ENCODE measurements at regions not wholly inside any gene's neighbourhood (a gene's known extent, or its start where the extent isn't known, plus 50 kb on each side); places are given as distances from the start of the nearest gene placed in this dataset.

GRCh38 chr9:17928228-17928627 is 349.4 kb downstream of the SH3GL2 start:
- FAIRE-seq (no peak), ATAC-seq (peak; percentile 17; the same call in 2 of the 3 replicates), DNase-seq (ENCODE audit: low read depth, low spot score) (no peak)
- 22% methylated on average over 1 of the region's 1 CpG for WGBS (ENCODE audit: insufficient coverage, insufficient replicate concordance, low lambda C conversion rate, missing lambda C conversion rate)
- RAD21 ChIA-PET (ENCODE audit: unreplicated experiment): no interaction called here
- H3K36me3 ChIP-seq (ENCODE audit: control insufficient read depth in 2 of 2, insufficient read depth in 2 of 2, low read length in 1 of 2): no peaks in the 10 kb centered on the region
- TF ChIP-seq CHD1 (IDR thresholded peaks at IDR 0.05; ENCODE audit: low read depth, low read length) (no peak), SIN3A (IDR thresholded peaks at IDR 0.05; ENCODE audit: low read depth, low read length) (no peak), PML (IDR thresholded peaks at IDR 0.05; ENCODE audit: low read length) (no peak), KLF5 (IDR thresholded peaks at IDR 0.05; ENCODE audit: partially characterized antibody) (no peak), BMI1 (IDR thresholded peaks at IDR 0.05; ENCODE audit: borderline replicate concordance) (no peak), EP300 (IDR thresholded peaks at IDR 0.05; ENCODE audit: borderline replicate concordance in 1 of 2, control insufficient read depth in 1 of 2, low read depth in 2 of 2, low read length in 2 of 2) (no peak), CEBPB (IDR thresholded peaks at IDR 0.05; ENCODE audit: borderline replicate concordance in 1 of 2, low read depth in 2 of 2, low read length in 2 of 2) (no peak), BRCA1 (IDR thresholded peaks at IDR 0.05; ENCODE audit: low read depth, low read length) (no peak), HDAC2 (IDR thresholded peaks at IDR 0.05) (no peak), HDGF (IDR thresholded peaks at IDR 0.05) (no peak), ZSCAN29 (IDR thresholded peaks at IDR 0.05) (no peak), NFXL1 (IDR thresholded peaks at IDR 0.05; ENCODE audit: borderline replicate concordance) (no peak)
- TF ChIP-seq, protein P1, sequence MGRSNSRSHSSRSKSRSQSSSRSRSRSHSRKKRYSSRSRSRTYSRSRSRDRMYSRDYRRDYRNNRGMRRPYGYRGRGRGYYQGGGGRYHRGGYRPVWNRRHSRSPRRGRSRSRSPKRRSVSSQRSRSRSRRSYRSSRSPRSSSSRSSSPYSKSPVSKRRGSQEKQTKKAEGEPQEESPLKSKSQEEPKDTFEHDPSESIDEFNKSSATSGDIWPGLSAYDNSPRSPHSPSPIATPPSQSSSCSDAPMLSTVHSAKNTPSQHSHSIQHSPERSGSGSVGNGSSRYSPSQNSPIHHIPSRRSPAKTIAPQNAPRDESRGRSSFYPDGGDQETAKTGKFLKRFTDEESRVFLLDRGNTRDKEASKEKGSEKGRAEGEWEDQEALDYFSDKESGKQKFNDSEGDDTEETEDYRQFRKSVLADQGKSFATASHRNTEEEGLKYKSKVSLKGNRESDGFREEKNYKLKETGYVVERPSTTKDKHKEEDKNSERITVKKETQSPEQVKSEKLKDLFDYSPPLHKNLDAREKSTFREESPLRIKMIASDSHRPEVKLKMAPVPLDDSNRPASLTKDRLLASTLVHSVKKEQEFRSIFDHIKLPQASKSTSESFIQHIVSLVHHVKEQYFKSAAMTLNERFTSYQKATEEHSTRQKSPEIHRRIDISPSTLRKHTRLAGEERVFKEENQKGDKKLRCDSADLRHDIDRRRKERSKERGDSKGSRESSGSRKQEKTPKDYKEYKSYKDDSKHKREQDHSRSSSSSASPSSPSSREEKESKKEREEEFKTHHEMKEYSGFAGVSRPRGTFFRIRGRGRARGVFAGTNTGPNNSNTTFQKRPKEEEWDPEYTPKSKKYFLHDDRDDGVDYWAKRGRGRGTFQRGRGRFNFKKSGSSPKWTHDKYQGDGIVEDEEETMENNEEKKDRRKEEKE (IDR thresholded peaks at IDR 0.05): no peak
- TF ChIP-seq, protein P2, sequence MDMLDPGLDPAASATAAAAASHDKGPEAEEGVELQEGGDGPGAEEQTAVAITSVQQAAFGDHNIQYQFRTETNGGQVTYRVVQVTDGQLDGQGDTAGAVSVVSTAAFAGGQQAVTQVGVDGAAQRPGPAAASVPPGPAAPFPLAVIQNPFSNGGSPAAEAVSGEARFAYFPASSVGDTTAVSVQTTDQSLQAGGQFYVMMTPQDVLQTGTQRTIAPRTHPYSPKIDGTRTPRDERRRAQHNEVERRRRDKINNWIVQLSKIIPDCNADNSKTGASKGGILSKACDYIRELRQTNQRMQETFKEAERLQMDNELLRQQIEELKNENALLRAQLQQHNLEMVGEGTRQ (IDR thresholded peaks at IDR 0.05; ENCODE audit: borderline replicate concordance, low read depth, low read length): no peak
- TF ChIP-seq, protein P3, sequence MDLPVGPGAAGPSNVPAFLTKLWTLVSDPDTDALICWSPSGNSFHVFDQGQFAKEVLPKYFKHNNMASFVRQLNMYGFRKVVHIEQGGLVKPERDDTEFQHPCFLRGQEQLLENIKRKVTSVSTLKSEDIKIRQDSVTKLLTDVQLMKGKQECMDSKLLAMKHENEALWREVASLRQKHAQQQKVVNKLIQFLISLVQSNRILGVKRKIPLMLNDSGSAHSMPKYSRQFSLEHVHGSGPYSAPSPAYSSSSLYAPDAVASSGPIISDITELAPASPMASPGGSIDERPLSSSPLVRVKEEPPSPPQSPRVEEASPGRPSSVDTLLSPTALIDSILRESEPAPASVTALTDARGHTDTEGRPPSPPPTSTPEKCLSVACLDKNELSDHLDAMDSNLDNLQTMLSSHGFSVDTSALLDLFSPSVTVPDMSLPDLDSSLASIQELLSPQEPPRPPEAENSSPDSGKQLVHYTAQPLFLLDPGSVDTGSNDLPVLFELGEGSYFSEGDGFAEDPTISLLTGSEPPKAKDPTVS (IDR thresholded peaks at IDR 0.05; ENCODE audit: low read depth, low read length): no peak
- in situ Hi-C loops (cut with MboI): no loop called here
- CTCF ChIA-PET: no interaction called here
- no TSS peak for BruUV-seq (replicated peaks)
- H2AFZ ChIP-seq (ENCODE audit: control insufficient read depth, low read depth, low read length): no peak overlapping the region
- no peaks in the 10 kb centered on the region; a peak in 1 of 4 replicates for H3K27me3 ChIP-seq (replicated peaks in 1 of 2; ENCODE audit: control insufficient read depth in 2 of 2, insufficient read depth in 2 of 2, low read length in 1 of 2)
- no peak overlapping the region for H3K4me3 ChIP-seq
- SMC1A ChIA-PET (ENCODE audit: uncharacterized antibody, unreplicated experiment): interaction anchor here (0.5 kb wide), 1 partner anchor 24 kb away, joined by 3 read pairs; no protein-coding TSS in a partner anchor
- no peaks in the 10 kb centered on the region for H4K20me1 ChIP-seq (ENCODE audit: control insufficient read depth, insufficient read depth)
- no peak overlapping the region for H3K27ac ChIP-seq (ENCODE audit: control insufficient read depth, insufficient read depth)
- no peaks in the 10 kb centered on the region for H3K9me3 ChIP-seq (replicated peaks; ENCODE audit: control insufficient read depth, insufficient read depth, low read length)
- no peaks in the 10 kb centered on the region for H3K4me1 ChIP-seq (ENCODE audit: control insufficient read depth, insufficient read depth, low read length)
- no peak overlapping the region for H3K9ac ChIP-seq (ENCODE audit: control insufficient read depth, insufficient read depth, low read length)
- H3K79me2 ChIP-seq (ENCODE audit: control insufficient read depth, insufficient read depth, low read length): no peaks in the 10 kb centered on the region
- no peak overlapping the region for H3K4me2 ChIP-seq (ENCODE audit: control insufficient read depth, insufficient read depth)
- intact Hi-C loops (cut with micrococcal nuclease; ENCODE audit: unreplicated experiment): no loop called here
- POLR2A ChIA-PET: no interaction called here
